ENCODE measurements at regions not wholly inside any gene's neighbourhood (a gene's known extent, or its start where the extent isn't known, plus 50 kb on each side); places are given as distances from the start of the nearest gene placed in this dataset.

DNA sequence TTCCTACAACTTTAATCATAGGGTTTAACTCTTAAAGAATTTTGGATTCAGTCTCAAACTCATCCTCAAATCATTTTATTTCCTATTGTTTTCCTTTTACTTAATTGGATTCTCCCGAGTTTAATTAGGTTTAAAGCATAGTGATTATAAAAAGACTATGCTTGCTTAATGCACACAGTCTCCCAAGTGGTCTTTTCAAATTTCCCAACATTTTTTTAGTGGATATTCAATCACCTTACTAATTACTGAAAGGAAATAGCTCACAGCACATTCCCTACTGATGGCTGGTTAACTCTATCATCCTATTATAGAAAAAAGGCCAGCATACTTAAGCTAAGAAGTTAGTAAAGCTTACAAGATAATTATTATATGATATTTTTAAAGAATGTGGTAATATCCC, 170.6 kb downstream of the PRDM9 start:
- H3K9me1 ChIP-seq (ENCODE audit: insufficient read depth, low read length) = no peaks in the 10 kb centered on the region
- no TSS peak for BruUV-seq (replicated peaks)
- CTCF ChIA-PET = no interaction called here
- H4K91ac ChIP-seq (ENCODE audit: insufficient read depth, low read depth, low read length) = no peak overlapping the region
- H2AK9ac ChIP-seq (replicated peaks; ENCODE audit: low read depth, low read length, poor library complexity) = no peak overlapping the region
- no peak overlapping the region for H3K23ac ChIP-seq (ENCODE audit: low read depth, low read length)
- no CpG with 5 or more reads among the region's 1 CpG for WGBS, 2 experiments (ENCODE audit: extremely low coverage in 2 of 2, insufficient read length in 1 of 2)
- no peak overlapping the region for H2BK120ac ChIP-seq (ENCODE audit: low read depth, low read length)
- H3K56ac ChIP-seq (ENCODE audit: extremely low read depth, insufficient read depth, low read length) = no peak overlapping the region
- H4K8ac ChIP-seq (ENCODE audit: low read depth in 2 of 2, low read length in 2 of 2) = no peak overlapping the region
- no peak overlapping the region for H3K14ac ChIP-seq (replicated peaks; ENCODE audit: low read depth, low read length)
- H3K18ac ChIP-seq (ENCODE audit: low read depth, low read length) = no peak overlapping the region
- no peak overlapping the region for H3K4me3 ChIP-seq (ENCODE audit: insufficient read depth, low read depth, low read length)
- no peak for ATAC-seq (ENCODE audit: low read depth)
- POLR2A ChIA-PET (ENCODE audit: unreplicated experiment) = no interaction called here
- no peak for DNase-seq
- no peak overlapping the region for H2AFZ ChIP-seq (replicated peaks; ENCODE audit: low read length, poor library complexity)
- H3K9me3 ChIP-seq (ENCODE audit: control insufficient read depth, insufficient read depth, low read length) = peaks cover 16% of the 10 kb centered on the region
- H3K27me3 ChIP-seq (ENCODE audit: control insufficient read depth, insufficient read depth, low read length) = no peaks in the 10 kb centered on the region
- intact Hi-C loops (cut with micrococcal nuclease) = no loop called here
- no peak overlapping the region for H3K4me2 ChIP-seq (ENCODE audit: low read depth, low read length)
- in situ Hi-C loops (cut with MboI; ENCODE audit: low sequenced_read_pairs) = no loop called here
- H2AK5ac ChIP-seq (ENCODE audit: low read depth, low read length) = no peak overlapping the region
- no peak overlapping the region for H2BK20ac ChIP-seq (ENCODE audit: low read depth, low read length)
- no peak overlapping the region for H3K4ac ChIP-seq (ENCODE audit: low read depth, low read length)
- H2BK15ac ChIP-seq (ENCODE audit: low read depth, low read length) = no peak overlapping the region
- H4K20me1 ChIP-seq (ENCODE audit: insufficient read depth, low read length) = no peaks in the 10 kb centered on the region
- no peak overlapping the region for H2BK5ac ChIP-seq (ENCODE audit: low read depth, low read length, poor library complexity, severe bottlenecking)
- TF ChIP-seq, protein P1, sequence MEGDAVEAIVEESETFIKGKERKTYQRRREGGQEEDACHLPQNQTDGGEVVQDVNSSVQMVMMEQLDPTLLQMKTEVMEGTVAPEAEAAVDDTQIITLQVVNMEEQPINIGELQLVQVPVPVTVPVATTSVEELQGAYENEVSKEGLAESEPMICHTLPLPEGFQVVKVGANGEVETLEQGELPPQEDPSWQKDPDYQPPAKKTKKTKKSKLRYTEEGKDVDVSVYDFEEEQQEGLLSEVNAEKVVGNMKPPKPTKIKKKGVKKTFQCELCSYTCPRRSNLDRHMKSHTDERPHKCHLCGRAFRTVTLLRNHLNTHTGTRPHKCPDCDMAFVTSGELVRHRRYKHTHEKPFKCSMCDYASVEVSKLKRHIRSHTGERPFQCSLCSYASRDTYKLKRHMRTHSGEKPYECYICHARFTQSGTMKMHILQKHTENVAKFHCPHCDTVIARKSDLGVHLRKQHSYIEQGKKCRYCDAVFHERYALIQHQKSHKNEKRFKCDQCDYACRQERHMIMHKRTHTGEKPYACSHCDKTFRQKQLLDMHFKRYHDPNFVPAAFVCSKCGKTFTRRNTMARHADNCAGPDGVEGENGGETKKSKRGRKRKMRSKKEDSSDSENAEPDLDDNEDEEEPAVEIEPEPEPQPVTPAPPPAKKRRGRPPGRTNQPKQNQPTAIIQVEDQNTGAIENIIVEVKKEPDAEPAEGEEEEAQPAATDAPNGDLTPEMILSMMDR (conservative IDR thresholded peaks at IDR 0.05; ENCODE audit: low read depth, low read length) = no peak
- TF ChIP-seq SMC3 (IDR thresholded peaks at IDR 0.05; ENCODE audit: low read depth, low read length) (no peak), CEBPB (IDR thresholded peaks at IDR 0.05; ENCODE audit: low read depth, low read length) (no peak), NFE2L2 (IDR thresholded peaks at IDR 0.05; ENCODE audit: low read depth, low read length) (no peak), POLR2A (IDR thresholded peaks at IDR 0.05; ENCODE audit: low read depth, low read length) (no peak), RAD21 (IDR thresholded peaks at IDR 0.05; ENCODE audit: low read length) (no peak), MXI1 (IDR thresholded peaks at IDR 0.05; ENCODE audit: borderline replicate concordance, low read depth, low read length) (no peak), MAZ (IDR thresholded peaks at IDR 0.05; ENCODE audit: borderline replicate concordance, low read depth, low read length) (no peak)
- TF ChIP-seq, protein P2, sequence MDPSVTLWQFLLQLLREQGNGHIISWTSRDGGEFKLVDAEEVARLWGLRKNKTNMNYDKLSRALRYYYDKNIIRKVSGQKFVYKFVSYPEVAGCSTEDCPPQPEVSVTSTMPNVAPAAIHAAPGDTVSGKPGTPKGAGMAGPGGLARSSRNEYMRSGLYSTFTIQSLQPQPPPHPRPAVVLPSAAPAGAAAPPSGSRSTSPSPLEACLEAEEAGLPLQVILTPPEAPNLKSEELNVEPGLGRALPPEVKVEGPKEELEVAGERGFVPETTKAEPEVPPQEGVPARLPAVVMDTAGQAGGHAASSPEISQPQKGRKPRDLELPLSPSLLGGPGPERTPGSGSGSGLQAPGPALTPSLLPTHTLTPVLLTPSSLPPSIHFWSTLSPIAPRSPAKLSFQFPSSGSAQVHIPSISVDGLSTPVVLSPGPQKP (IDR thresholded peaks at IDR 0.05; ENCODE audit: borderline replicate concordance, low read depth, low read length) = no peak
- TF ChIP-seq, protein P3, sequence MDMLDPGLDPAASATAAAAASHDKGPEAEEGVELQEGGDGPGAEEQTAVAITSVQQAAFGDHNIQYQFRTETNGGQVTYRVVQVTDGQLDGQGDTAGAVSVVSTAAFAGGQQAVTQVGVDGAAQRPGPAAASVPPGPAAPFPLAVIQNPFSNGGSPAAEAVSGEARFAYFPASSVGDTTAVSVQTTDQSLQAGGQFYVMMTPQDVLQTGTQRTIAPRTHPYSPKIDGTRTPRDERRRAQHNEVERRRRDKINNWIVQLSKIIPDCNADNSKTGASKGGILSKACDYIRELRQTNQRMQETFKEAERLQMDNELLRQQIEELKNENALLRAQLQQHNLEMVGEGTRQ (IDR thresholded peaks at IDR 0.05; ENCODE audit: low read depth, low read length) = no peak
- no peaks in the 10 kb centered on the region for H3K79me1 ChIP-seq (ENCODE audit: low read depth in 1 of 2, low read length in 2 of 2)
- no peaks in the 10 kb centered on the region for H3K4me1 ChIP-seq (ENCODE audit: control insufficient read depth, insufficient read depth, low read length)
- no peak overlapping the region for H4K5ac ChIP-seq (ENCODE audit: low read depth, low read length)
- dilution Hi-C loops (cut with HindIII; ENCODE audit: low sequenced_read_pairs, unreplicated experiment) = no loop called here
- H3K27ac ChIP-seq (ENCODE audit: insufficient read depth, low read length) = no peak overlapping the region
- no peaks in the 10 kb centered on the region for H3K36me3 ChIP-seq (ENCODE audit: control insufficient read depth, insufficient read depth, low read length)
- no peak overlapping the region for H3K9ac ChIP-seq (ENCODE audit: low read depth, low read length)

Measured in IMR-90 (cell line).